Panc1 (cell line): ENCODE measurements at regions not wholly inside any gene's neighbourhood (a gene's known extent, or its start where the extent isn't known, plus 50 kb on each side); places are given as distances from the start of the nearest gene placed in this dataset.

Experiments
- ATAC-seq: fragments of 200-7000 bp; cut with Tn5 transposase; 2 replicates; pipeline ENCODE4 v1.9.1; 2020; ENCODE audit warnings: mild to moderate bottlenecking, moderate library complexity
- BruUV-seq: library from RNA; stranded (reverse); fragments of 400-500 nt; replicated peaks from 2 replicates; lab custom pipeline; 2021; lab: Mats Ljungman, UMichigan
- CTCF ChIA-PET: fragments of 300-600 bp; sonication (Branson Sonifier 250); formaldehyde crosslinking; loops from one replicate; lab custom pipeline; 2022; ENCODE audit warnings: antibody characterized with exemption; lab: Charles Lee
- POLR2A ChIA-PET: fragments of 300-600 bp; sonication (Branson Sonifier 250); formaldehyde crosslinking; loops from one replicate; lab custom pipeline; 2022; ENCODE audit warnings: antibody characterized with exemption; lab: Charles Lee
- DNase-seq: peaks from one replicate; pipeline ENCODE4 v3.0.0-alpha.2; 2010; ENCODE audit warnings: low read depth, low spot score
- H3K27ac ChIP-seq: 2 replicates; pipeline ENCODE4 v1.5.1; 2011; ENCODE audit warnings: mild to moderate bottlenecking, low read length, inconsistent platforms
- H3K27me3 ChIP-seq: fragments of 200-500 bp; sonication (Bioruptor generic); 2 replicates; pipeline ENCODE4 v1.6.0; 2014; ENCODE audit warnings: low read length, inconsistent platforms; ENCODE audit not compliant: control insufficient read depth, insufficient read depth
- H3K36me3 ChIP-seq: fragments of 200-500 bp; sonication (Bioruptor generic); 2 replicates; pipeline ENCODE4 v1.5.1; 2014; ENCODE audit warnings: inconsistent platforms, mild to moderate bottlenecking, low read length, moderate library complexity; ENCODE audit not compliant: control insufficient read depth, insufficient read depth
- H3K4me1 ChIP-seq: 2 replicates; pipeline ENCODE4 v1.5.1; 2011; ENCODE audit warnings: inconsistent platforms, mild to moderate bottlenecking, low read length, moderate library complexity; ENCODE audit not compliant: control insufficient read depth, insufficient read depth
- H3K4me3 ChIP-seq, 2 experiments: 2 replicates each; pipeline ENCODE4 v1.5.1; 2011 to 2012; ENCODE audit warnings: low read depth in 2 of 2, low read length in 2 of 2, mild to moderate bottlenecking in 2 of 2, inconsistent platforms in 1 of 2, moderate library complexity in 1 of 2
- H3K9me3 ChIP-seq: fragments of 200-500 bp; sonication (Bioruptor generic); 2 replicates; pipeline ENCODE4 v1.5.1; 2014; ENCODE audit warnings: low read depth, mild to moderate bottlenecking, inconsistent platforms, low read length, moderate library complexity; ENCODE audit not compliant: control insufficient read depth, insufficient read depth
- CTCF ChIP-seq: fragments of 450-650 bp; IDR thresholded peaks from 2 replicates; pipeline ENCODE4 v1.5.1; 2017; ENCODE audit warnings: mild to moderate bottlenecking
- POLR2AphosphoS5 ChIP-seq: IDR thresholded peaks from 2 replicates; pipeline ENCODE4 v1.6.1; 2012; ENCODE audit warnings: mild to moderate bottlenecking, low read depth, low read length, moderate library complexity
- REST ChIP-seq, 2 experiments: IDR thresholded peaks; 2 replicates each; pipeline ENCODE4 v1.6.1; 2011 to 2012; ENCODE audit warnings: low read depth in 2 of 2, control low read depth in 1 of 2, low read length in 1 of 2, mild to moderate bottlenecking in 1 of 2, moderate library complexity in 1 of 2; ENCODE audit not compliant: insufficient read depth in 1 of 2
- SIN3A ChIP-seq: IDR thresholded peaks from 2 replicates; pipeline ENCODE4 v1.6.1; 2012; ENCODE audit warnings: low read depth, mild to moderate bottlenecking, low read length, moderate library complexity, borderline replicate concordance; ENCODE audit not compliant: insufficient read depth
- TCF7L2 ChIP-seq: IDR thresholded peaks from 2 replicates; pipeline ENCODE4 v1.6.1; 2011; ENCODE audit warnings: mild to moderate bottlenecking, low read depth, low read length, inconsistent platforms
- in situ Hi-C: cut with HindIII; loops from 2 replicates; pipeline ENCODE4 v1.10.0; 2016; ENCODE audit warnings: low sequenced_read_pairs, low pct_unique_long_range_greater_than_20kb
- intact Hi-C: fragments of 100-400 bp; cut with micrococcal nuclease; formaldehyde crosslinking; loops from one replicate; pipeline ENCODE4 v1.10.0; 2022; ENCODE audit not compliant: unreplicated experiment

GRCh38 chr13:84659359-84659661 is 777.0 kb upstream of the SLITRK1 start:
- Histone ChIP-seq H3K4me1 (no peaks in the 10 kb centered on the region), H3K27me3 (no peaks in the 10 kb centered on the region), H3K9me3 (no peaks in the 10 kb centered on the region), H3K36me3 (no peaks in the 10 kb centered on the region), H3K27ac (no peak overlapping the region), H3K4me3 (no peak overlapping the region)
- BruUV-seq: no TSS peak
- in situ Hi-C loops (no loop called here), intact Hi-C loops (no loop called here)
- ChIA-PET POLR2A (no interaction called here), CTCF (no interaction called here)
- TF ChIP-seq POLR2AphosphoS5: no peak
- TF ChIP-seq REST (IDR thresholded peaks at IDR 0.05; ENCODE audit: insufficient read depth in 1 of 2, low read depth in 2 of 2, low read length in 1 of 2): no peak
- no peak for TF ChIP-seq TCF7L2
- TF ChIP-seq CTCF: no peak
- TF ChIP-seq SIN3A: no peak
- DNase-seq (no peak), ATAC-seq (no peak)

GRCh38 chr13:84658491-84659358 is 776.5 kb upstream of the SLITRK1 start:
- no peaks in the 10 kb centered on the region for H3K9me3 ChIP-seq
- no TSS peak for BruUV-seq
- no peak for DNase-seq
- POLR2A ChIA-PET: no interaction called here
- CTCF ChIA-PET: no interaction called here
- no peaks in the 10 kb centered on the region for H3K27me3 ChIP-seq
- no peak overlapping the region for H3K4me3 ChIP-seq
- ATAC-seq: no peak
- intact Hi-C loops (no loop called here), in situ Hi-C loops (no loop called here)
- H3K4me1 ChIP-seq: no peaks in the 10 kb centered on the region
- no peaks in the 10 kb centered on the region for H3K36me3 ChIP-seq
- TF ChIP-seq TCF7L2: no peak
- TF ChIP-seq CTCF: no peak
- TF ChIP-seq REST (IDR thresholded peaks at IDR 0.05; ENCODE audit: insufficient read depth in 1 of 2, low read depth in 2 of 2, low read length in 1 of 2): no peak
- no peak for TF ChIP-seq SIN3A
- no peak for TF ChIP-seq POLR2AphosphoS5
- no peak overlapping the region for H3K27ac ChIP-seq
